Activated CD8-positive, alpha-beta memory T cell treated with anti-CD3 and anti-CD28 coated beads, Interleukin-2, amount 10 ng/mL, durations not matched to agents 7 days and 5 days (primary cell): ENCODE measurements at regions not wholly inside any gene's neighbourhood (a gene's known extent, or its start where the extent isn't known, plus 50 kb on each side); places are given as distances from the start of the nearest gene placed in this dataset.

Experiments used
- ATAC-seq: fragments of 150-1000 bp; cut with Tn5 transposase; one replicate; pipeline ENCODE4 v1.10.0; 2021; ENCODE audit warnings: moderate library complexity
- CTCF ChIA-PET: fragments of 350-600 bp; sonication (Branson Sonifier 250); formaldehyde crosslinking; loops from one replicate; lab custom pipeline; 2021; ENCODE audit warnings: antibody characterized with exemption; lab: Charles Lee
- DNase-seq: peaks from one replicate; pipeline ENCODE4 v3.0.0-alpha.2; 2020
- H3K27ac Mint-ChIP-seq: one replicate; pipeline ENCODE4 v1.8.0; 2021; ENCODE audit warnings: mild to moderate bottlenecking, mixed read lengths
- H3K27me3 Mint-ChIP-seq: one replicate; pipeline ENCODE4 v1.8.0; 2021; ENCODE audit warnings: mixed read lengths
- H3K36me3 Mint-ChIP-seq: one replicate; pipeline ENCODE4 v1.8.0; 2021; ENCODE audit warnings: mild to moderate bottlenecking, mixed read lengths
- H3K4me1 Mint-ChIP-seq: one replicate; pipeline ENCODE4 v1.8.0; 2021; ENCODE audit warnings: mixed read lengths
- H3K4me3 Mint-ChIP-seq: one replicate; pipeline ENCODE4 v1.8.0; 2021; ENCODE audit warnings: mild to moderate bottlenecking, moderate library complexity, mixed read lengths
- H3K9me3 Mint-ChIP-seq: one replicate; pipeline ENCODE4 v1.8.0; 2022; ENCODE audit warnings: low read depth, mixed read lengths

GRCh38 chr17:13334374-13334773, 267.4 kb downstream of the HS3ST3A1 start:
- CTCF ChIA-PET: interaction anchor here (0.6 kb wide), 1 partner anchor 190 kb away, joined by 4 read pairs; no protein-coding TSS in a partner anchor

DNA sequence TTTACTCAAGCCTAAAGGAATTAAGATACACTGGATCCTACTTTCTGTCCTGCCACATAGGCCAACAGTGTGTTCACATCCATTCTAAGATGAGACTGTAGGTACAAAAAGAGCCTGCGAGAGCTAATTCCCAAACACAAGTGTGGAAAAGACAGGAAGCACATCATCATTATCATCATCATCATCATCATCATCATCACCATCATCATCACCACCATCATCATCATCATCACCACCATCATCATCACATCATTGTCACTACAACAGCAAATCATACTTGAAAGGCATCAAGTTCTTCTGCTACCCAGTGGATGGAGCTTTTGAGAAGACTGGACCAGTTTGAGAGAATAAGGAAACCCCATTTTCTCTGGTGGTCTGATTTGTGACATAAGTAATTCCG, 268.1 kb downstream of the HS3ST3A1 start:
- peaks cover 3% of the 10 kb centered on the region for H3K4me1 Mint-ChIP-seq
- CTCF ChIA-PET: interaction anchor here (0.6 kb wide), 1 partner anchor 189 kb away, joined by 4 read pairs; no protein-coding TSS in a partner anchor
- H3K27ac Mint-ChIP-seq: no peak overlapping the region
- H3K27me3 Mint-ChIP-seq: peaks cover 12% of the 10 kb centered on the region
- ATAC-seq (no peak), DNase-seq (no peak)
- H3K36me3 Mint-ChIP-seq: no peaks in the 10 kb centered on the region
- no peak overlapping the region for H3K4me3 Mint-ChIP-seq
- H3K9me3 Mint-ChIP-seq: no peaks in the 10 kb centered on the region

More at GRCh38 chr17:13334374-13334773, 267.4 kb downstream of the HS3ST3A1 start:
- Mint-ChIP-seq H3K4me3 (no peak overlapping the region), H3K36me3 (no peaks in the 10 kb centered on the region), H3K9me3 (no peaks in the 10 kb centered on the region), H3K4me1 (peaks cover 3% of the 10 kb centered on the region), H3K27ac (no peak overlapping the region), H3K27me3 (peaks cover 12% of the 10 kb centered on the region)
- DNase-seq: no peak
- no peak for ATAC-seq

GRCh38 chr17:13332207-13332606, 269.5 kb downstream of the HS3ST3A1 start:
- ATAC-seq (no peak), DNase-seq (no peak)
- Mint-ChIP-seq H3K27ac (no peak overlapping the region), H3K4me3 (no peak overlapping the region), H3K4me1 (no peaks in the 10 kb centered on the region), H3K9me3 (no peaks in the 10 kb centered on the region), H3K27me3 (peaks cover 3% of the 10 kb centered on the region), H3K36me3 (no peaks in the 10 kb centered on the region)
- CTCF ChIA-PET: no interaction called here

- CTCF ChIA-PET: no interaction called here
These were observed 272.3 kb downstream of the HS3ST3A1 start for GRCh38 chr17:13329421-13329820.

GRCh38 chr17:13323990-13324389, 277.7 kb downstream of the HS3ST3A1 start:
- no peaks in the 10 kb centered on the region for H3K27me3 Mint-ChIP-seq
- H3K4me3 Mint-ChIP-seq: no peak overlapping the region
- no peak overlapping the region for H3K27ac Mint-ChIP-seq
- no peaks in the 10 kb centered on the region for H3K36me3 Mint-ChIP-seq
- no peaks in the 10 kb centered on the region for H3K4me1 Mint-ChIP-seq
- no peaks in the 10 kb centered on the region for H3K9me3 Mint-ChIP-seq
- DNase-seq (no peak), ATAC-seq (no peak)
- CTCF ChIA-PET: interaction anchor here (1.2 kb wide), 1 partner anchor 11 kb away, joined by 3 read pairs; no protein-coding TSS in a partner anchor

More at GRCh38 chr17:13329421-13329820, 272.3 kb downstream of the HS3ST3A1 start:
- Mint-ChIP-seq H3K4me1 (no peaks in the 10 kb centered on the region), H3K4me3 (no peak overlapping the region), H3K27ac (no peak overlapping the region), H3K36me3 (no peaks in the 10 kb centered on the region), H3K27me3 (no peaks in the 10 kb centered on the region), H3K9me3 (no peaks in the 10 kb centered on the region)
- no peak for ATAC-seq
- no peak for DNase-seq

GRCh38 chr17:13321951-13322701, 279.6 kb downstream of the HS3ST3A1 start:
- ATAC-seq (no peak), DNase-seq (no peak)
- CTCF ChIA-PET: no interaction called here
- Mint-ChIP-seq H3K27me3 (no peaks in the 10 kb centered on the region), H3K4me3 (no peak overlapping the region), H3K9me3 (no peaks in the 10 kb centered on the region), H3K36me3 (no peaks in the 10 kb centered on the region), H3K4me1 (no peaks in the 10 kb centered on the region), H3K27ac (no peak overlapping the region)

- Mint-ChIP-seq H3K9me3 (no peaks in the 10 kb centered on the region), H3K4me3 (no peak overlapping the region), H3K27me3 (no peaks in the 10 kb centered on the region), H3K27ac (no peak overlapping the region), H3K36me3 (no peaks in the 10 kb centered on the region), H3K4me1 (no peaks in the 10 kb centered on the region)
- ATAC-seq (no peak), DNase-seq (no peak)
- CTCF ChIA-PET: no interaction called here
These were observed 281.5 kb downstream of the HS3ST3A1 start for GRCh38 chr17:13320046-13320785.

DNA sequence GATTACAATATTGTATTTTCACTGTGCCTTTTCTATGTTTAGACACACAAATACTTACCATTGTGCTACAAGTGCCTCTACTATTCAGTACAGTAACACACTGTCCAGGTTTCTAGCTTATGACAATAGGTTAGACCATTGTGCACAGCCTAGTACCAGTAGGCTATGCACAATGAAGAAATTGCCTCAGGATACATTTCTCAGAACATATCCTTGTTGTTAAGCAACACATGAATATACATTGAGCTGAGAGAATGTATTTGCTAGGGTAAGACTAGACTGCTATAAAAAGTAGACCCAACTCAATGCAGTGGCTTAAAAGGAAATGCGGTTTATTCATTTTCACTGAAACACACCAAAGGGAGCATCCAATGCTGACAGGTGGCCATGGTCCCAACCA, 285.1 kb downstream of the HS3ST3A1 start:
- CTCF ChIA-PET: no interaction called here
- Mint-ChIP-seq H3K27me3 (peaks cover 2% of the 10 kb centered on the region), H3K27ac (no peak overlapping the region), H3K9me3 (no peaks in the 10 kb centered on the region), H3K36me3 (no peaks in the 10 kb centered on the region), H3K4me3 (no peak overlapping the region), H3K4me1 (no peaks in the 10 kb centered on the region)
- no peak for ATAC-seq
- DNase-seq: no peak

- no peak for DNase-seq
- no peaks in the 10 kb centered on the region for H3K36me3 Mint-ChIP-seq
- peaks cover 6% of the 10 kb centered on the region for H3K9me3 Mint-ChIP-seq
- no peaks in the 10 kb centered on the region for H3K4me1 Mint-ChIP-seq
- H3K27ac Mint-ChIP-seq: no peak overlapping the region
- CTCF ChIA-PET: no interaction called here
- no peak for ATAC-seq
- peaks cover 2% of the 10 kb centered on the region for H3K27me3 Mint-ChIP-seq
- H3K4me3 Mint-ChIP-seq: no peak overlapping the region
These were observed 290.4 kb downstream of the HS3ST3A1 start for GRCh38 chr17:13311306-13311705.

DNA sequence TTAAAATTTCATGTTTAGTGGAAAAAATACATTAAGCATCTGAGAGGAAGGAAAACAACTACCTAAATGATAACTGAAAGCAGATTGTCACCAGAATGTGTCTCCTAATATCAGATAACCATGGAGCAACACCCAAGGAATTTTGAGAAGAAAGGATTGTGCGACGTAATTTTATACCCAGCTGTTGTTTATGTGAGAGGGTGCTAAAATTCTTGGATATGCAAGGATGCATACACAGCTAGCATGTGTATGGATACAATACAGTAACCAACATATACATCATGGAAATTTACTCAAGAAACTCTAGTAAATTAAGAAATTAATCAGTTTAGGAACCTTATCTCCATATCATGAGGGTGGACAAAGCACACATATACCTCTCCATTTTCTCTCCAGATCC, 290.9 kb downstream of the HS3ST3A1 start:
- H3K27ac Mint-ChIP-seq: no peak overlapping the region
- CTCF ChIA-PET: no interaction called here
- H3K36me3 Mint-ChIP-seq: no peaks in the 10 kb centered on the region
- no peak overlapping the region for H3K4me3 Mint-ChIP-seq
- H3K9me3 Mint-ChIP-seq: peaks cover 6% of the 10 kb centered on the region
- H3K4me1 Mint-ChIP-seq: no peaks in the 10 kb centered on the region
- DNase-seq (no peak), ATAC-seq (no peak)
- peaks cover 2% of the 10 kb centered on the region for H3K27me3 Mint-ChIP-seq

DNA sequence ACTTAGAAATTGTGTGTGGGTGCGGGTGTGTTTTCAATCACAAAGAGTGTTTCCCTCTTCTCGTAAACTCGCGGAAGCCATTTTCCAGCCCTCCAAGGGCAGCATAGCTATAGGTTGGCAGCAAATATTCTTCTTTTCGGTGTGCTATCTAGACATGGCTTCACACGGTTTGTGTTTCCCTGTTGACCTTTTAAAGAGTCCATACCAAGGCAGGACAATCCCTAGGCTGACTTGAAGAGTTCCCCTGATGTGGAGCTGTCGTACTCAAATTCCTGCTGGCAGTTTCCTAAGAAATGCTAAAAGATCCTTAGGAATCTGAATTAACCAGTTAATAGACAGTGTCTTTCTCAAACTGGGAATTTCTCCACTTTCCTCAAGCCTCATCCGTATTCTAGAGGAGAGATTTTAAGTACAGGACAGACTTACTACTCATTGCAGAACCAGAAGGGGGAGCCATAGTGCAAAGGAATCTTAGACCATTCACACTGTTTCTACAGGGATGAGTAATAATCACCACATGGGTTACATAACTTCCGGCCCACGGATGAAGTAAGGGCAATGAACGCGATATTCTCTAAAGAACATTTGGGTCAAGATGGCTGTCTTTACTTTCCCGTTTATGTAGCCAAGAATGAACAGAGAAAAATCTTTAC, 288.6 kb upstream of the ELAC2 start:
- no peaks in the 10 kb centered on the region for H3K4me1 Mint-ChIP-seq
- CTCF ChIA-PET: no interaction called here
- H3K9me3 Mint-ChIP-seq: peaks cover 6% of the 10 kb centered on the region
- H3K27me3 Mint-ChIP-seq: no peaks in the 10 kb centered on the region
- H3K36me3 Mint-ChIP-seq: no peaks in the 10 kb centered on the region
- ATAC-seq: no peak
- H3K27ac Mint-ChIP-seq: no peak overlapping the region
- no peak overlapping the region for H3K4me3 Mint-ChIP-seq
- DNase-seq: no peak

DNA sequence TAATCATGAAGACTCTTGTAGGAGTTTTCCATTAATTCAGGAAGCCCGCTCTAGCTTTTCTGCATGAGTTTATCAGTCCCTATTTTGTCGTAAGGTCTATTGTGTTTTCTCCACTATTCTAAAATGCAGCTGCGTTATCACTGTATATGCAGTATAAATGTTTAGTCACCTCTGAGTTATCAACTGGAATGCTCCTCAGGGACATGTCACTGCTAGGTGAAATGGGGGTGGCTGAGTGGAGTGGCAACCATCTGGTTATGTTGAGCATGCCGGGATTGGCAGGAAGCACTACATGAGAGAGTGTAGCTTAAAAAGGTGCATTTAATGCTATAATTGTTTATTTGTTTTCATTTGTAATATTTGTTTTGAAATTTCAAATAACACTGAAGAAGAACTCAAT, 285.2 kb upstream of the ELAC2 start:
- H3K9me3 Mint-ChIP-seq: peaks cover 6% of the 10 kb centered on the region
- DNase-seq (no peak), ATAC-seq (no peak)
- H3K27ac Mint-ChIP-seq: no peak overlapping the region
- CTCF ChIA-PET: no interaction called here
- no peaks in the 10 kb centered on the region for H3K36me3 Mint-ChIP-seq
- H3K27me3 Mint-ChIP-seq: no peaks in the 10 kb centered on the region
- no peak overlapping the region for H3K4me3 Mint-ChIP-seq
- no peaks in the 10 kb centered on the region for H3K4me1 Mint-ChIP-seq

GRCh38 chr17:13302419-13302818, 284.6 kb upstream of the ELAC2 start:
- Mint-ChIP-seq H3K27ac (no peak overlapping the region), H3K4me1 (no peaks in the 10 kb centered on the region), H3K36me3 (no peaks in the 10 kb centered on the region), H3K9me3 (peaks cover 6% of the 10 kb centered on the region), H3K27me3 (no peaks in the 10 kb centered on the region), H3K4me3 (no peak overlapping the region)
- CTCF ChIA-PET: no interaction called here
- ATAC-seq: no peak
- DNase-seq: no peak
